HG03280 (cell line): ENCODE measurements at regions not wholly inside any gene's neighbourhood (a gene's known extent, or its start where the extent isn't known, plus 50 kb on each side); places are given as distances from the start of the nearest gene placed in this dataset.
"Not testable (repeated sequence)": the region's sequence is repeated elsewhere in the genome, so short reads cannot be mapped to it uniquely, and the experiment has no call there.

Source experiments
- ATAC-seq: cut with Tn5 transposase; IDR thresholded peaks from one replicate; pipeline ENCODE4 v1.9.1; 2021; ENCODE audit warnings: mild to moderate bottlenecking, moderate library complexity; ENCODE audit not compliant: unreplicated experiment

GRCh38 chr3:81198216-81198615, 563.2 kb downstream of the GBE1 start:
- ATAC-seq = no peak

DNA sequence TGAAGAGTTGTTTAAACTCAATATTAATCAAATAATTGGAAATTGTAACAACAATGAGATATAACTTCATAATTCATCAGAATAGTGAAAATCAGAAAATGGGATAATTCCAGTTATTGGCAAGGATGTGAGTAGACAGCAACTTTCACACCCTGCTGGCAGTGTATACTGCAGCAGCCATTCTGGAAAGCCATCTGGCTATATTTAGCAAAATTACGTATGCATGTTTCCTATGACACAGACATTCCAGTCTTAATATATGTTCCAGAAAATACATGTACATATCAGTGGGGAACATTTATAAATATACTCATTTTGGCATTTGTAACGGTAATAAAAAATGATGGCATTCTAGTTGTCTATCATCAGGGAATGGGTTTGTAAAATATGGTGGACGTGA, 564.1 kb downstream of the GBE1 start:
- ATAC-seq = no peak

DNA sequence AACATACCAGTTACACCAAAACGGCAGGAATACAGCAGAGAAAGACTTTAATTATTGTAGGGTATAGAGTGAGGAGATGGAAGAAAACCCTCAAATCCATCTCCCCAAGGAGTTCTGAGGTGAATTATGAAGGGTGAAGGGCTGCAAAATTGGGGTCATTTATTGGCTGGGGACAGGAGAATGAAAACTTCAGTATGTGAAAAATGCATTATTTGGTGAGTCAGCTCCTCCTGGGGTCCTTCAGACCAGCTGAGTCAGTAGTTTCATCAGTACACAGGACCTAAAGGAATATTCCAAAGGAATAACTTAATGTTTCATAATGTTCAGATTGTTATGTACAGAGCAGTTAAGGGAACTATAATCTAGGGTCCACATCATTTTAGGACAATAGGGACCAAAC, 566.0 kb downstream of the GBE1 start:
- ATAC-seq = no peak

GRCh38 chr3:81186412-81186811, 575.0 kb downstream of the GBE1 start:
- ATAC-seq = no peak

GRCh38 chr3:81182086-81182875, 579.2 kb downstream of the GBE1 start:
- ATAC-seq = not testable (repeated sequence)

- no peak for ATAC-seq
These were observed 587.9 kb downstream of the GBE1 start for GRCh38 chr3:81173514-81173913.

DNA sequence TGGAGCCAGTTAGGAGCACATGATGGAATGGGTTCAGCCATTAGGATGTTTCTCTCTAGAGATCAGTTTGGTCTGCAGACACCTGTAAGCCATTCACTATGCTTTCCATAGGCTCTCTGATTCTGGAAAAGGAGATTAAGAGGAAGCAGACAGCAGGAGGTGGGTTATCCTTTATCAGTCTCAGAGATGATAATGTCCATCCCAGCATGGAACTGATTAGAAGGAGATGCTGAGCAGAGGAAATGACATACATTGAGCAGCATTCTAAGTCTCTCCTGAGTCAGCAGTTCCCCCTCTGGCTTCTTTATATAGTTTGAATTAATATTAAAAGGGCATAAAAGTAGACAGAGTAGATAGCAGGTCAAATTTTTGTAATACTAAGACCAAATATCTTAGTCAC, 591.1 kb downstream of the GBE1 start:
- no peak for ATAC-seq

- ATAC-seq = no peak
These were observed 596.6 kb downstream of the GBE1 start for GRCh38 chr3:81164806-81165205.

GRCh38 chr3:81161851-81162250, 599.6 kb downstream of the GBE1 start:
- ATAC-seq = no peak

DNA sequence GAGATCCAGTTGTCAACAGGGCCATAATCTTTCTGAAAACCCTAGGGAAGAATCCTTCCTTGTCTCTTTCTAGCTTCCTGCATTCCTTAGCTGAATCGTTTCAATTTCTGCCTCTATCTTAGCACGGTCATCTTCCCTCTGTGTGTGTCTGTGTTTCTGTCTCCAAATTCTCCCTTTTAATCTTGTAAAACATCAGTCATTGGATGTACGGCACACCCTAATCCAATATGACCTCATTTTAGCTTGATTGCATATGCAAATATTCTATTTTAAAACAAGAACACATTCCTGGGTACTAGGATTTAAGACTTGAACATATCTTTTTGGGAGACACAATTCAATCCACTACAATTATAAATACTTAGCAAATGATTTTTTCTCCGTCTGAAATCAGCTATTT, 600.3 kb downstream of the GBE1 start:
- no peak for ATAC-seq

DNA sequence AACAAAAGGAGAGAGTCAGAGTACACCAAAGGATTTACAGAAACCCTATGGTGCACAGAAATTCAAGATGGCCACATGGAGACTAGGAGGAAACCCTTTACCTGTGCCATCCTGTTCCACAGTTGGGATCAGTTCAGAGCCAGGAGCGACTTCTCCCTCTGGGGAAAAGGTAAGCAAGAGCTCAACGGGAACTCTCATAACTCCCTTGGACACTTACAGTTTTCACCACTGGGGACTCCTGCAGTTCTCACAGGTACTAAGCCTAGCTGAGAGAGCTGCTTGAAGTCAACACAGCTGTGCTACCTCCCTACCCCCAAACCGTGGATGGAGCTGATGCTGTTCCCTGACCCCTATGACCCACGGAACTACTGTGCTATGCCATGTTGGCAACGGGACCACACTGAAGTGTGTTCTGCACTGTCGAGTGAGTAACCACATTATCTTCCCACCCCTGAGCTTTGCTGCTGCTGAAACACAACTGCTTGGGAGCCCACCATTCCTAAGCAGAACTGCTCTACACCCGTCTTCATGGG, 606.8 kb downstream of the GBE1 start:
- no peak for ATAC-seq

DNA sequence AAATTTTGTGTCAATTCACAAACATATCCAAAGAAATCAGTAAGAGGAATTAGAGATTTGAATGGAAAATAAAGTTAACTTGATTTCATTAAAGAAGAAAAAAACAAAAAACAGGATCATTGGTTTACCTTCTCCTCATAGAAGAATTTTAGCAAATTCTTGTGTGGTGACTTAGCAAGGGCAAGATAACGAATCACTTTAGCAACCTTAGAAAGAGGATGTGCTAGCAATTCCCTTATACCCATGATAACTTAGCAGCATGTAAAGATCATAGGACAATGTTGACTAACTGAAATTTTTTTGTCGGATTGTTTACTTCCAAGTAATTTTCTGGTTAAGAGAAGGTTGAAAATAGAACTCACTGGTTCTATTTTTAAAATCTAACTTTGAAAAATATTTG, 609.3 kb downstream of the GBE1 start:
- no peak for ATAC-seq

DNA sequence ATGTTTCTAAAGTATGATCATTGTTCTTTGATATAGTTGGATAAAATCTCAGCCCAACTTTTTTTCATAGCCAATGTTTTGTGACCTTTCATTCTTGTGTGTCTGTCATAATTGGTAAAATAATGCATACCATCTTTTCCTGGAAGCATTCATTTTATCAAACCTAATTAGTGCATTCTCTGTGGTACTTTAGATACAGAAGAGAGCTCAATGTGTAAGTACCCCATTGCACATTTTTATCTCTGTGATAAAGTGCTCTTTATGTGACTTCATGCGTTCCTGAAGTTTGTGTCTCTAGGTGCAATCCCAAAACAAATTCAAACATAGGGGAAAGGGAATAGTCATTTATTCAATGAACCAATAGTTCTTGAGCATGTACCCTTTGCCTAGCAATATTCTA, 628.5 kb downstream of the GBE1 start:
- no peak for ATAC-seq

GRCh38 chr3:81105789-81106488, 655.5 kb downstream of the GBE1 start:
- ATAC-seq = no peak

- ATAC-seq = no peak
These were observed 656.2 kb downstream of the GBE1 start for GRCh38 chr3:81105206-81105605.

DNA sequence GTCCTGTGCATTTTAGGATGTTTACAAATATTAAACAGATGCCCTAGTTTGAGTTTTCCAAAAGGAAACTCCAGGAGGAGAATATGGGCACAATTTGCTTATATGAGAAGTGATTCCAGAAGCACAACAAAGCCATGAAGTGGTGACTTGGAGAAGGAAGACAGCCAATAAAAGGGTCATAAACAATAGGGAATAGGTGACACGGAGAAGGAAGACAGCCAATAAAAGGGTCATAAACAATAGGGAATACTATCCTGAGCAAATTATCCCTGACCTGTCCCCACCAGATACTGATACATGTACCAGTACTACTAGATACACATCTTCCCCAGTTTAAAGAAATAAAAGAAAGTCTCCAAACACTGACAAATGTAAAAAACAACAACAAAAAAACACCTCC, 663.6 kb downstream of the GBE1 start:
- no peak for ATAC-seq

DNA sequence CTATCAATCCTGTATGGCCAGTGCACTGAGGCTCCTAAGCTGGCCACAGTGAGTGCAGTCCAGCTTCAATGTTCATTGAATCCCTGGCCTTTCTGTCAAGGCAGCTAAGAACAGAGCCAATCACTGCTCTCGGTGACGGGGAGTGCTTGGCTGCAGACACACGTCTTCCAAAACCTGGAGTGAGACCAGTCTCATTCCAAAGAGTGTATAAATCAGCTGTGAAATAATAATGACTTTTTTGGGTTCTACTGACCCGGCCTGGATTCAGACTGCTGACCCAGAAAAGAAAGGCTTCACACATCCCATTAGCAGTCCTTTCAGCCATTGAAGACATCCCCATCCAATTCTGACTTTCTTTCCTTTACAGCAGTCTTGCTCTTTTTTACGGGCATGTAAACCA, 665.5 kb downstream of the GBE1 start:
- ATAC-seq = no peak

DNA sequence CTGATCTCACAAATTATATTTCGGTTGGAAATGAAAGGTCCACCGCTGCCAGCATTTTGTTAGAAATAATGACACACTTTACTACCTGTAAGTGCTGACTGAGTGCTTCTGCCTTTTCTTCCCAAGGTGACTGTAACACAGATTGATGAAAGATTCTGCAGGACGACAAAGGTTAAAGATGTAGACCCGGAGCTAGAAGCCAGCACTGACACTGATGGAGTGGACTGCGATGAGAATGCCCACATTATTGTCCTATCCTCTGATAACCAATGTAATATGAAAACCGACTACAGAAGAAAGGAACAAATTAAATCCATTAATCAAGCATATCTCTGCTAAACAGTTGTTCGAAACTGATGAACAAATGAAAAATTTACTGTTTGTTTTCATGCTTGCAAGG, 666.5 kb downstream of the GBE1 start:
- no peak for ATAC-seq

DNA sequence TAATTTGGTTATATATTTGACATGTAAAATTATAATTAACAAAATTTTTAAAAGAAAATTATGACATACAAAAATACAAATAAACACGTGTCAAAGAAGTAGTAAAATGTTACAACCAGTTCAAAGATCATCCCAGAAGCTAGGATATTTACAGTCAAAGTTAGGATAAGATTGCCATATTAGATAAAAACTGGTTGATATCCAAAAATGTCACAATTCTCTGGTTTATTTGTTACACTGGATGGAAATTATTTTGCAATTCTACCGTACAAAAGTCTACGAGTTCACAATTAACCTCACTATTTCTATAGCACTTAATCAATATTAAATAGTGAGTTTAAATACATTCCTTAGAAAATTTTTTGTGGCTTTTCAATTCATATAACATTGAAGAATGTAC, 673.8 kb downstream of the GBE1 start:
- ATAC-seq = no peak

DNA sequence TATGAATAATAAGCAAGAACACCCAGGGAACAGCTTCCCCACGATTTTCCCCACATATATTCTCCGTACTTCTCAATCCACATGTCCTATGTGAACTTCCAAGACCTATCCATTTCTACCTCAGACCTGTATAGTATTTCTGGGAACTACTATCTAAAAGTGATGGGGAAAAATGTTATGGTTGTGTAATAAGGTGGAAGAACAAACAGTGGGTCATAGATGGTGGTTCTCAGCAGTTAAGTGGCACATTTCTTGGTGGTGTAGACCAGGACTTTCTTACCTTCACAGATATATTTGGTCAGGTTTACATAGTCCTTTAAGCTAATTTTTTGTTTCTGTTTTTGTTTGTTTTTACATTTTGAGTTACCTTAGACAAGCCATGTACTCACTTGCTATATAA, 675.1 kb downstream of the GBE1 start:
- ATAC-seq = no peak

DNA sequence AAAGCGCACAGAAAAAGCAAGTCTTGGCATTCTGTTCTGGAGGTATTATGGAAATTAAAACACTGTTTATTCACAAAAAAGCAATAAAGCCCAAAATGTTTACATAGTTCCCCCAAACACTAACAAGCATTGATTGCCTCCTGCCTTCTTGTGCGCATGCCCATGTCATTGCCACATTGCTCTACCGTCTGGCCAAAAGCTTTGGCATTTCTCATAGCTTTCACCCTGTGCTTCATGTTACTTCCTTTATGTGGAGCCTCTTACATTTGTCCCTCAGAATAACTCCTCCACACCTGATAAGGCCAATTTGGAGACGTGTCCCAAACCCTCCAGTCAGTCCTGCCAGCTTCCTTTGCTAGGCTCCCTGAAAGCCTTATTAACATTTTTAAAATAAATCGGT, 680.8 kb downstream of the GBE1 start:
- ATAC-seq = no peak

DNA sequence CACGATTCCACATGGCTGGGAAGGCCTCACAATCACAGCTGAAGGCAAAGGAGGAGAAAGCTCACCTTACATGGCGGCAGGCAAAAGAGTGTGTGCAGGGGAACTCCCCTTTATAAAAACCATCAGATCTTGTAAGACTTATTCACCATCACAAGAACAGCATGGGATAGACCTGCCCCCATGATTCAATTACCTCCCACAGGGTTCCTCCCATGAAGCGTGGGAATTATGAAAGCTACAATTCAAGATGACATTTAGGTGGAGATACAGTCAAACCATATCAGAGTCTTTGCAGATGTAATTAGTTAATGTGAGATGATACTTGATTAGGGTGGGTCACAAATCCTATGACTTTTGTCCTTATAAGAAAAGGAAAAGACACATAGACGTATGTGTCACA, 688.9 kb downstream of the GBE1 start:
- no peak for ATAC-seq
